Effector memory CD8-positive, alpha-beta T cell (primary cell): ENCODE measurements at regions not wholly inside any gene's neighbourhood (a gene's known extent, or its start where the extent isn't known, plus 50 kb on each side); places are given as distances from the start of the nearest gene placed in this dataset.
"Not testable (repeated sequence)": the region's sequence is repeated elsewhere in the genome, so short reads cannot be mapped to it uniquely, and the experiment has no call there.

ENCODE experiments used
- ATAC-seq: fragments of 150-1000 bp; cut with Tn5 transposase; replicated peaks from 2 replicates; pipeline ENCODE4 v1.10.0; 2021; ENCODE audit warnings: mild to moderate bottlenecking, moderate library complexity
- DNase-seq, 3 experiments: peaks; one replicate each; pipeline ENCODE4 v3.0.0; 2021
- H3K27ac Mint-ChIP-seq, 2 donors: one replicate each; pipeline ENCODE4 v1.8.0; 2022; ENCODE audit warnings: mild to moderate bottlenecking in 2 of 2, mixed read lengths in 2 of 2, moderate library complexity in 2 of 2
- H3K27me3 Mint-ChIP-seq, 2 donors: one replicate each; pipeline ENCODE4 v1.8.0; 2022; ENCODE audit warnings: mixed read lengths in 2 of 2
- H3K36me3 Mint-ChIP-seq: one replicate; pipeline ENCODE4 v1.8.0; 2022; ENCODE audit warnings: mild to moderate bottlenecking, moderate library complexity, mixed read lengths; ENCODE audit not compliant: insufficient read depth
- H3K4me1 Mint-ChIP-seq, 2 donors: one replicate each; pipeline ENCODE4 v1.8.0; 2022; ENCODE audit warnings: low read depth in 2 of 2, mixed read lengths in 2 of 2
- H3K4me3 Mint-ChIP-seq, 2 donors: one replicate each; pipeline ENCODE4 v1.8.0; 2022; ENCODE audit warnings: mild to moderate bottlenecking in 2 of 2, mixed read lengths in 2 of 2, moderate library complexity in 2 of 2
- H3K9me3 Mint-ChIP-seq, 2 donors: one replicate each; pipeline ENCODE4 v1.8.0; 2022; ENCODE audit warnings: mixed read lengths in 2 of 2

- Mint-ChIP-seq H3K36me3 (no peaks in the 10 kb centered on the region), H3K9me3 (no peaks in the 10 kb centered on the region), H3K4me3 (no peak overlapping the region), H3K4me1 (peaks cover 9 to 12% of the 10 kb centered on the region in 2 donors), H3K27ac (no peak overlapping the region), H3K27me3 (peaks cover 0 to 26% of the 10 kb centered on the region in 2 donors)
- ATAC-seq (no peak), DNase-seq (no peak)
Measured at GRCh38 chr14:106778986-106779385, 1252.6 kb downstream of the TMEM121 start.

GRCh38 chr14:106786697-106787096, 1260.3 kb downstream of the TMEM121 start:
- peaks cover 44% of the 10 kb centered on the region in 2 donors for H3K27me3 Mint-ChIP-seq
- H3K4me3 Mint-ChIP-seq: no peak overlapping the region
- H3K36me3 Mint-ChIP-seq: no peaks in the 10 kb centered on the region
- no peak for DNase-seq
- peaks cover 5 to 6% of the 10 kb centered on the region in 2 donors for H3K4me1 Mint-ChIP-seq
- no peak for ATAC-seq
- no peak overlapping the region for H3K27ac Mint-ChIP-seq
- no peaks in the 10 kb centered on the region for H3K9me3 Mint-ChIP-seq

- no peak for DNase-seq
- no peak overlapping the region for H3K27ac Mint-ChIP-seq
- H3K36me3 Mint-ChIP-seq: no peaks in the 10 kb centered on the region
- H3K4me1 Mint-ChIP-seq: peaks cover 5 to 6% of the 10 kb centered on the region in 2 donors
- no peak for ATAC-seq
- H3K9me3 Mint-ChIP-seq: no peaks in the 10 kb centered on the region
- H3K27me3 Mint-ChIP-seq: peaks cover 36 to 50% of the 10 kb centered on the region in 2 donors
- no peak overlapping the region for H3K4me3 Mint-ChIP-seq
Measured at GRCh38 chr14:106787626-106788025, 1261.2 kb downstream of the TMEM121 start.

- Mint-ChIP-seq H3K4me3 (no peak overlapping the region), H3K27me3 (peaks cover 29 to 50% of the 10 kb centered on the region in 2 donors), H3K4me1 (peaks cover 5 to 6% of the 10 kb centered on the region in 2 donors), H3K27ac (no peak overlapping the region), H3K9me3 (no peaks in the 10 kb centered on the region), H3K36me3 (no peaks in the 10 kb centered on the region)
- no peak for ATAC-seq
- no peak for DNase-seq
Measured at GRCh38 chr14:106788534-106788933, 1262.2 kb downstream of the TMEM121 start.

- Mint-ChIP-seq H3K4me1 (peaks cover 5 to 6% of the 10 kb centered on the region in 2 donors), H3K27ac (no peak overlapping the region), H3K4me3 (no peak overlapping the region), H3K36me3 (no peaks in the 10 kb centered on the region), H3K9me3 (no peaks in the 10 kb centered on the region), H3K27me3 (peaks cover 29 to 57% of the 10 kb centered on the region in 2 donors)
- ATAC-seq: no peak
- no peak for DNase-seq
Measured at GRCh38 chr14:106789318-106789717, 1262.9 kb downstream of the TMEM121 start.

- Mint-ChIP-seq H3K4me1 (peaks cover 5 to 6% of the 10 kb centered on the region in 2 donors), H3K9me3 (no peaks in the 10 kb centered on the region), H3K36me3 (no peaks in the 10 kb centered on the region), H3K27me3 (peaks cover 25 to 57% of the 10 kb centered on the region in 2 donors), H3K4me3 (peak overlapping the region in 1 of 2 donors; percentile 45), H3K27ac (no peak overlapping the region)
- ATAC-seq (peak; percentile 73), DNase-seq (peak; percentile 60 to 73 (median 68))
Measured at GRCh38 chr14:106790189-106791036, 1264.0 kb downstream of the TMEM121 start.

- H3K9me3 Mint-ChIP-seq: no peaks in the 10 kb centered on the region
Measured at GRCh38 chr14:106792543-106792942, 1266.2 kb downstream of the TMEM121 start.

GRCh38 chr14:106798166-106798565, 1271.8 kb downstream of the TMEM121 start:
- H3K36me3 Mint-ChIP-seq, H3K9me3 Mint-ChIP-seq, ATAC-seq, H3K27ac Mint-ChIP-seq, H3K4me3 Mint-ChIP-seq, H3K4me1 Mint-ChIP-seq, DNase-seq: not testable (repeated sequence)
- peaks cover 45 to 67% of the 10 kb centered on the region in 2 donors for H3K27me3 Mint-ChIP-seq

More at GRCh38 chr14:106792543-106792942, 1266.2 kb downstream of the TMEM121 start:
- ATAC-seq (no peak), DNase-seq (no peak)
- H3K27ac Mint-ChIP-seq: no peak overlapping the region
- H3K4me3 Mint-ChIP-seq: no peak overlapping the region
- H3K27me3 Mint-ChIP-seq: peaks cover 9 to 41% of the 10 kb centered on the region in 2 donors
- H3K36me3 Mint-ChIP-seq: no peaks in the 10 kb centered on the region
- peaks cover 5 to 6% of the 10 kb centered on the region in 2 donors for H3K4me1 Mint-ChIP-seq

GRCh38 chr14:106802413-106803364, 1276.3 kb downstream of the TMEM121 start:
- Mint-ChIP-seq H3K27ac (no peak overlapping the region), H3K4me3 (no peak overlapping the region), H3K4me1 (peaks cover 0 to 7% of the 10 kb centered on the region in 2 donors), H3K36me3 (no peaks in the 10 kb centered on the region), H3K27me3 (peaks cover 64 to 91% of the 10 kb centered on the region in 2 donors), H3K9me3 (no peaks in the 10 kb centered on the region)
- ATAC-seq (no peak), DNase-seq (no peak)

- DNase-seq (no peak), ATAC-seq (no peak)
- no peak overlapping the region for H3K4me3 Mint-ChIP-seq
- H3K9me3 Mint-ChIP-seq: no peaks in the 10 kb centered on the region
- H3K27ac Mint-ChIP-seq: no peak overlapping the region
- no peaks in the 10 kb centered on the region for H3K36me3 Mint-ChIP-seq
- peaks cover 0 to 2% of the 10 kb centered on the region in 2 donors for H3K4me1 Mint-ChIP-seq
- H3K27me3 Mint-ChIP-seq: peaks cover 64 to 91% of the 10 kb centered on the region in 2 donors
Measured at GRCh38 chr14:106803379-106803778, 1277.0 kb downstream of the TMEM121 start.

GRCh38 chr14:106807493-106807892, 1281.1 kb downstream of the TMEM121 start:
- no peak overlapping the region for H3K27ac Mint-ChIP-seq
- no peaks in the 10 kb centered on the region for H3K36me3 Mint-ChIP-seq
- no peak for ATAC-seq
- peaks cover 56 to 84% of the 10 kb centered on the region in 2 donors for H3K27me3 Mint-ChIP-seq
- H3K4me3 Mint-ChIP-seq: no peak overlapping the region
- DNase-seq: no peak
- H3K4me1 Mint-ChIP-seq: peaks cover 6 to 10% of the 10 kb centered on the region in 2 donors
- no peaks in the 10 kb centered on the region for H3K9me3 Mint-ChIP-seq

- no peak overlapping the region for H3K27ac Mint-ChIP-seq
- DNase-seq (no peak), ATAC-seq (no peak)
- no peaks in the 10 kb centered on the region for H3K36me3 Mint-ChIP-seq
- peaks cover 6 to 10% of the 10 kb centered on the region in 2 donors for H3K4me1 Mint-ChIP-seq
- no peaks in the 10 kb centered on the region for H3K9me3 Mint-ChIP-seq
- H3K27me3 Mint-ChIP-seq: peaks cover 48 to 78% of the 10 kb centered on the region in 2 donors
- no peak overlapping the region for H3K4me3 Mint-ChIP-seq
Measured at GRCh38 chr14:106808458-106808857, 1282.1 kb downstream of the TMEM121 start.

- Mint-ChIP-seq H3K9me3 (no peaks in the 10 kb centered on the region), H3K27ac (no peak overlapping the region), H3K4me3 (no peak overlapping the region), H3K27me3 (peaks cover 43 to 74% of the 10 kb centered on the region in 2 donors), H3K4me1 (peaks cover 6 to 10% of the 10 kb centered on the region in 2 donors), H3K36me3 (no peaks in the 10 kb centered on the region)
- DNase-seq: no peak
- no peak for ATAC-seq
Measured at GRCh38 chr14:106808907-106809306, 1282.5 kb downstream of the TMEM121 start.
